IMR-90 (cell line): ENCODE measurements at regions not wholly inside any gene's neighbourhood (a gene's known extent, or its start where the extent isn't known, plus 50 kb on each side); places are given as distances from the start of the nearest gene placed in this dataset.

Experiments
- BHLHE40 ChIP-seq: fragments of 150-350 bp; IDR thresholded peaks from 2 replicates; pipeline ENCODE4 v1.6.1; 2016; ENCODE audit warnings: mild to moderate bottlenecking, low read depth, low read length
- CEBPB ChIP-seq: IDR thresholded peaks from 2 replicates; pipeline ENCODE4 v1.6.1; 2012; ENCODE audit warnings: low read depth, low read length, improper control_type of control experiment
- CHD1 ChIP-seq: IDR thresholded peaks from 2 replicates; pipeline ENCODE4 v1.6.1; 2012; ENCODE audit warnings: low read depth, low read length, improper control_type of control experiment
- MAFK ChIP-seq: IDR thresholded peaks from 2 replicates; pipeline ENCODE4 v1.6.1; 2012; ENCODE audit warnings: low read depth, low read length, improper control_type of control experiment
- MAZ ChIP-seq: IDR thresholded peaks from 2 replicates; pipeline ENCODE4 v1.6.1; 2012; ENCODE audit warnings: low read depth, mild to moderate bottlenecking, low read length, improper control_type of control experiment, moderate library complexity, borderline replicate concordance
- MXI1 ChIP-seq: IDR thresholded peaks from 2 replicates; pipeline ENCODE4 v1.6.1; 2012; ENCODE audit warnings: low read depth, mild to moderate bottlenecking, low read length, moderate library complexity, borderline replicate concordance
- POLR2A ChIP-seq: IDR thresholded peaks from 2 replicates; pipeline ENCODE4 v1.6.1; 2012; ENCODE audit warnings: mild to moderate bottlenecking, low read depth, low read length
- RFX5 ChIP-seq: IDR thresholded peaks from 2 replicates; pipeline ENCODE4 v1.8.0; 2012; ENCODE audit warnings: low read depth, mild to moderate bottlenecking, low read length, moderate library complexity
- SMC3 ChIP-seq: fragments of 150-350 bp; IDR thresholded peaks from 2 replicates; pipeline ENCODE4 v1.6.1; 2016; ENCODE audit warnings: low read depth, mild to moderate bottlenecking, antibody characterized with exemption, low read length, moderate library complexity
- TF ChIP-seq, protein P1 (sequence below): fragments of 150-350 bp; IDR thresholded peaks from 2 replicates; pipeline ENCODE4 v1.6.1; 2017; ENCODE audit warnings: mild to moderate bottlenecking, antibody characterized with exemption, low read length, low read depth
- TF ChIP-seq, protein P2 (sequence below): conservative IDR thresholded peaks from 2 replicates; pipeline ENCODE4 v1.5.1; 2012; ENCODE audit warnings: mild to moderate bottlenecking, low read depth, low read length, improper control_type of control experiment

DNA sequence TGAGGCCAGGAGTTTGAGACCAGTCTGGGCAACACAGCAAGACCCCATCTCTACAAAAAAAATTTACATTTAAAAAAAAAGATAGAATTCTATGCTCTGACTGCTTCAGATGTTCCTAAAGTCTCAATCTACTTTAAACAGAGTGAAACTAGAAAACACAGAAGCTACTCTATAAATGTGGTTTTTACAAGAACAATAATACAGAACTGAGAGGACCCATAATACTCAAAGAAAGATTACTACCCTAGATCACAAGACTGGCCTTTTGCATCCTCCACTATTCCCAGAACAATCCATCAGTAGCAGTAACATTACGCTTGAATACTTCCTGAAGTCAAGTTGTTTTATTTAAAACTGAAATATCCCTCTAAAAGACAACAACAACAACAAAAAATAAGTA lies 119.4 kb downstream of the ZFAND4 start:
- TF ChIP-seq, protein P1, sequence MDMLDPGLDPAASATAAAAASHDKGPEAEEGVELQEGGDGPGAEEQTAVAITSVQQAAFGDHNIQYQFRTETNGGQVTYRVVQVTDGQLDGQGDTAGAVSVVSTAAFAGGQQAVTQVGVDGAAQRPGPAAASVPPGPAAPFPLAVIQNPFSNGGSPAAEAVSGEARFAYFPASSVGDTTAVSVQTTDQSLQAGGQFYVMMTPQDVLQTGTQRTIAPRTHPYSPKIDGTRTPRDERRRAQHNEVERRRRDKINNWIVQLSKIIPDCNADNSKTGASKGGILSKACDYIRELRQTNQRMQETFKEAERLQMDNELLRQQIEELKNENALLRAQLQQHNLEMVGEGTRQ = no peak
- TF ChIP-seq BHLHE40 (no peak), POLR2A (no peak), MAFK (no peak), CEBPB (no peak), RFX5 (no peak), CHD1 (no peak), SMC3 (no peak), MAZ (no peak), MXI1 (no peak)
- TF ChIP-seq, protein P2, sequence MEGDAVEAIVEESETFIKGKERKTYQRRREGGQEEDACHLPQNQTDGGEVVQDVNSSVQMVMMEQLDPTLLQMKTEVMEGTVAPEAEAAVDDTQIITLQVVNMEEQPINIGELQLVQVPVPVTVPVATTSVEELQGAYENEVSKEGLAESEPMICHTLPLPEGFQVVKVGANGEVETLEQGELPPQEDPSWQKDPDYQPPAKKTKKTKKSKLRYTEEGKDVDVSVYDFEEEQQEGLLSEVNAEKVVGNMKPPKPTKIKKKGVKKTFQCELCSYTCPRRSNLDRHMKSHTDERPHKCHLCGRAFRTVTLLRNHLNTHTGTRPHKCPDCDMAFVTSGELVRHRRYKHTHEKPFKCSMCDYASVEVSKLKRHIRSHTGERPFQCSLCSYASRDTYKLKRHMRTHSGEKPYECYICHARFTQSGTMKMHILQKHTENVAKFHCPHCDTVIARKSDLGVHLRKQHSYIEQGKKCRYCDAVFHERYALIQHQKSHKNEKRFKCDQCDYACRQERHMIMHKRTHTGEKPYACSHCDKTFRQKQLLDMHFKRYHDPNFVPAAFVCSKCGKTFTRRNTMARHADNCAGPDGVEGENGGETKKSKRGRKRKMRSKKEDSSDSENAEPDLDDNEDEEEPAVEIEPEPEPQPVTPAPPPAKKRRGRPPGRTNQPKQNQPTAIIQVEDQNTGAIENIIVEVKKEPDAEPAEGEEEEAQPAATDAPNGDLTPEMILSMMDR = no peak
